Brain microvascular endothelial cell (primary cell): ENCODE measurements at regions not wholly inside any gene's neighbourhood (a gene's known extent, or its start where the extent isn't known, plus 50 kb on each side); places are given as distances from the start of the nearest gene placed in this dataset.

Experiments used
- DNase-seq: peaks from one replicate; pipeline ENCODE4 v3.0.0-alpha.2; 2020
- H3K27ac ChIP-seq: fragments of 250-450 bp; sonication (Bioruptor Pico); 2 replicates; pipeline ENCODE4 v1.5.1; 2020; ENCODE audit warnings: mild to moderate bottlenecking, moderate library complexity
- H3K27me3 ChIP-seq: fragments of 250-450 bp; sonication (Bioruptor Pico); replicated peaks from 2 replicates; pipeline ENCODE4 v1.5.1; 2020; ENCODE audit warnings: mild to moderate bottlenecking
- H3K36me3 ChIP-seq: fragments of 250-450 bp; sonication (Bioruptor Pico); replicated peaks from 2 replicates; pipeline ENCODE4 v1.5.1; 2020; ENCODE audit warnings: mild to moderate bottlenecking
- H3K4me3 ChIP-seq: 2 replicates; pipeline ENCODE4 v1.5.1; 2011; ENCODE audit warnings: low read depth, mild to moderate bottlenecking, control low read depth, low read length, moderate library complexity
- in situ Hi-C: cut with HindIII; loops from 2 replicates; pipeline ENCODE4 v1.10.0; 2017; ENCODE audit warnings: low sequenced_read_pairs, low pct_ligation_motif_present
- TF ChIP-seq, protein P1 (sequence below): IDR thresholded peaks from 2 replicates; pipeline ENCODE4 v1.5.1; 2011; ENCODE audit warnings: low read depth, mild to moderate bottlenecking, moderate library complexity, low read length, control low read depth, inconsistent platforms; ENCODE audit errors: missing control alignments

DNA sequence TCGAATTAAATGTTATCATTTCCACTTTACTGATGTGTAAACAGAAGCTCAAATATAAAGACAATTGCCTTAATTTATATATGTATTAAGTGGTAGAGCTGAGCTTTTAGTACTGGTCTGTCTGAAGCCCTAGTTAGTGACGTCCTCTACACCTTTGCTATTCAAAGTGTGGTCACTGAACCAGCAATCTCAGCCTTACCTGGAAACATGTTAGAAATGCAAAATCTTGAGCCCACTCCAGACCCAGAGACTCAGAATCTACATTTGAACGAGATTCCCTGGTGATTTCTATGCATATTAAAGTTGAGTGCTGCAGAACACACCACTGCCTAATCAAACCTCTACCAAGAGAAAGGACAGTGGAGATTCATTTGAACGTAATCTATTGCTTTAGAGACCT lies 88.3 kb upstream of the MPDZ start:
- in situ Hi-C loops, result no loop called here
- H3K36me3 ChIP-seq, result no peaks in the 10 kb centered on the region
- H3K4me3 ChIP-seq, result no peak overlapping the region
- H3K27me3 ChIP-seq, result no peaks in the 10 kb centered on the region
- DNase-seq, result no peak
- no peak overlapping the region for H3K27ac ChIP-seq
- TF ChIP-seq, protein P1, sequence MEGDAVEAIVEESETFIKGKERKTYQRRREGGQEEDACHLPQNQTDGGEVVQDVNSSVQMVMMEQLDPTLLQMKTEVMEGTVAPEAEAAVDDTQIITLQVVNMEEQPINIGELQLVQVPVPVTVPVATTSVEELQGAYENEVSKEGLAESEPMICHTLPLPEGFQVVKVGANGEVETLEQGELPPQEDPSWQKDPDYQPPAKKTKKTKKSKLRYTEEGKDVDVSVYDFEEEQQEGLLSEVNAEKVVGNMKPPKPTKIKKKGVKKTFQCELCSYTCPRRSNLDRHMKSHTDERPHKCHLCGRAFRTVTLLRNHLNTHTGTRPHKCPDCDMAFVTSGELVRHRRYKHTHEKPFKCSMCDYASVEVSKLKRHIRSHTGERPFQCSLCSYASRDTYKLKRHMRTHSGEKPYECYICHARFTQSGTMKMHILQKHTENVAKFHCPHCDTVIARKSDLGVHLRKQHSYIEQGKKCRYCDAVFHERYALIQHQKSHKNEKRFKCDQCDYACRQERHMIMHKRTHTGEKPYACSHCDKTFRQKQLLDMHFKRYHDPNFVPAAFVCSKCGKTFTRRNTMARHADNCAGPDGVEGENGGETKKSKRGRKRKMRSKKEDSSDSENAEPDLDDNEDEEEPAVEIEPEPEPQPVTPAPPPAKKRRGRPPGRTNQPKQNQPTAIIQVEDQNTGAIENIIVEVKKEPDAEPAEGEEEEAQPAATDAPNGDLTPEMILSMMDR, result no peak

GRCh38 chr9:13364271-13365000 lies 84.9 kb upstream of the MPDZ start:
- no peak overlapping the region for H3K27ac ChIP-seq
- TF ChIP-seq, protein P1, result no peak
- in situ Hi-C loops, result no loop called here
- H3K4me3 ChIP-seq, result no peak overlapping the region
- no peaks in the 10 kb centered on the region for H3K27me3 ChIP-seq
- DNase-seq, result no peak
- no peaks in the 10 kb centered on the region for H3K36me3 ChIP-seq

GRCh38 chr9:13361076-13361475 lies 81.6 kb upstream of the MPDZ start:
- Histone ChIP-seq H3K36me3 (no peaks in the 10 kb centered on the region), H3K4me3 (no peak overlapping the region), H3K27me3 (no peaks in the 10 kb centered on the region), H3K27ac (no peak overlapping the region)
- DNase-seq, result no peak
- in situ Hi-C loops, result no loop called here
- TF ChIP-seq, protein P1, result no peak

DNA sequence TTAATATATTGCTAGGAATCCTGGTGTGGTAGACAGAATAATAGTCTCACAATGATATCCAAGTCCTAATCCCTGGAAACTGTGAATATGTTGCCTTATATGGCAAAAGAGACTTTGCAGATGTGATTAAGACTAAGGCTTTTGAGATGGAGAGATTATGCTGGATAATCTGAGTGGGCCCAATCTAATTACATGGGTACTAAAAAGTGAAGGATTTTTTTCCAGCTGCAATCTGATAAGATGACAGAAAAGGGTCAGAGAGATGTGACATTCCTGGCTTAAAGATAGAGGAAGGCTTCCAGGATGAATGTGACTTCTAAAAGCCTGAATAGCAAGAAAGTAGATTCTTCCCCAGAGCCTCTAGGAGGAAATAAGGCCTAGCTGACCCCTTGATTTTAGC lies 80.7 kb upstream of the MPDZ start:
- no peak for DNase-seq
- no peaks in the 10 kb centered on the region for H3K27me3 ChIP-seq
- in situ Hi-C loops, result no loop called here
- no peak overlapping the region for H3K4me3 ChIP-seq
- no peaks in the 10 kb centered on the region for H3K36me3 ChIP-seq
- TF ChIP-seq, protein P1, result no peak
- no peak overlapping the region for H3K27ac ChIP-seq

DNA sequence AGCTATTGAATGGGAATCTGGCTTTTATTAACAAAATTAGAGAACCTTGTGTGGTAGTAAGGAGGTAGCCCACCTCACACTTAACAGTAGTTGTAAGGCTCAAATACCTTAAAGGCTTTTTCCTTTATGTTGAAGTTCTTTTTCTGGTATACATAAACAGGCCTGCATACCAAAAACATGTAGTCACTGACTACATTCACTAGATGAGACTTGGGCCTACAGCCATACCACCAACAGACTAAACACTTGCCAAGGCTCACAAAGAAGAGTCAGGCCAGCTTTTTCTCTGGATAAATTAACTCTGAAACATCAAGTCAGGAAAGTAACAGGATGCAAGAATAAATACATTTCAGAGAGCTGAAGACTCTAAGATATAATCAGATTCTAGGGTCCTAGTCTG lies 78.6 kb upstream of the MPDZ start:
- Histone ChIP-seq H3K4me3 (no peak overlapping the region), H3K36me3 (no peaks in the 10 kb centered on the region), H3K27me3 (no peaks in the 10 kb centered on the region), H3K27ac (peak overlapping the region; percentile 8)
- in situ Hi-C loops, result no loop called here
- TF ChIP-seq, protein P1, result no peak
- DNase-seq, result peak; percentile 80

DNA sequence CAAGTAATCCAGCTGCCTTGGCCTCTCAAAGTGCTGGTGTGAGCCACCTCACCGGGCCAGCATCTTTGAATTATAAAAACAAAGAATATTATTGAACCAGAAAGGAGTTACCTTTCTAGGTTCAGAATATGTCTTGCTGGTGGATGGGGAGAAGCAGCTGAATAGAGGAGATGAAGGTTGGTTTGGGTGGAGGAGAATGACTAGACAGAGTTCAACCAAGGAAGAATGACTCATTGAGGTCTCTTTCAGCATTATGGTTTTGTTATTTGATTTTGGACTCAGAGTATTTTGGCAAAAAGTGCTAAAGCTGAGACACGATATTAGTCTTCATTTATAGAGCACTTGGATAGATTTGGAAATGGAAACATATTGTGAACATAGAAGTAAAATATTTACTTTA lies 75.2 kb upstream of the MPDZ start:
- Histone ChIP-seq H3K27ac (no peak overlapping the region), H3K36me3 (no peaks in the 10 kb centered on the region), H3K4me3 (no peak overlapping the region), H3K27me3 (no peaks in the 10 kb centered on the region)
- DNase-seq, result peak; percentile 15
- TF ChIP-seq, protein P1, result no peak
- in situ Hi-C loops, result no loop called here
